ENCODE measurements at regions not wholly inside any gene's neighbourhood (a gene's known extent, or its start where the extent isn't known, plus 50 kb on each side); places are given as distances from the start of the nearest gene placed in this dataset.

- TF ChIP-seq EP300 (IDR thresholded peaks at IDR 0.05; ENCODE audit: borderline replicate concordance in 1 of 2, control insufficient read depth in 1 of 2, low read depth in 2 of 2, low read length in 2 of 2) (no peak), RELB (IDR thresholded peaks at IDR 0.05; ENCODE audit: low read depth) (no peak), ZNF207 (IDR thresholded peaks at IDR 0.05; ENCODE audit: borderline replicate concordance) (no peak), SUPT20H (IDR thresholded peaks at IDR 0.05; ENCODE audit: borderline replicate concordance, control insufficient read depth, low read depth, low read length) (no peak), ATF7 (IDR thresholded peaks at IDR 0.05; ENCODE audit: low read depth) (no peak)
Observed at GRCh38 chr11:69986830-69987229, 91.3 kb upstream of the ANO1 start (continued).

- ChIA-PET POLR2A (no interaction called here), SMC1A (ENCODE audit: uncharacterized antibody, unreplicated experiment) (no interaction called here), RAD21 (ENCODE audit: unreplicated experiment) (no interaction called here), CTCF (no interaction called here)
- no peak overlapping the region for H3K9ac ChIP-seq (ENCODE audit: control insufficient read depth, insufficient read depth, low read length)
- no peak overlapping the region for H3K4me2 ChIP-seq (ENCODE audit: control insufficient read depth, insufficient read depth)
- H3K4me1 ChIP-seq (ENCODE audit: control insufficient read depth, insufficient read depth, low read length): no peaks in the 10 kb centered on the region
- ATAC-seq (no peak), DNase-seq (ENCODE audit: low read depth, low spot score) (no peak), FAIRE-seq (no peak)
- intact Hi-C loops (cut with micrococcal nuclease; ENCODE audit: unreplicated experiment) (no loop called here), in situ Hi-C loops (cut with MboI) (no loop called here)
- no TSS peak for BruUV-seq (replicated peaks)
- TF ChIP-seq ZNF24 (IDR thresholded peaks at IDR 0.05) (no peak), SKIL (IDR thresholded peaks at IDR 0.05; ENCODE audit: low read depth, poor library complexity, severe bottlenecking) (no peak)
- no peak overlapping the region for H3K27ac ChIP-seq (ENCODE audit: control insufficient read depth, insufficient read depth)
- no peak overlapping the region for H2AFZ ChIP-seq (ENCODE audit: control insufficient read depth, low read depth, low read length)
- no peaks in the 10 kb centered on the region for H3K36me3 ChIP-seq (ENCODE audit: control insufficient read depth in 2 of 2, insufficient read depth in 2 of 2, low read length in 1 of 2)
- 11% methylated on average over 3 of the region's 3 CpGs for WGBS (ENCODE audit: insufficient coverage, insufficient replicate concordance, low lambda C conversion rate, missing lambda C conversion rate)
- no peaks in the 10 kb centered on the region for H4K20me1 ChIP-seq (ENCODE audit: control insufficient read depth, insufficient read depth)
- H3K79me2 ChIP-seq (ENCODE audit: control insufficient read depth, insufficient read depth, low read length): no peaks in the 10 kb centered on the region
- peaks cover 4 to 5% of the 10 kb centered on the region in 2 experiments; a peak in 3 of 4 replicates for H3K27me3 ChIP-seq (replicated peaks in 1 of 2; ENCODE audit: control insufficient read depth in 2 of 2, insufficient read depth in 2 of 2, low read length in 1 of 2)
- no peak overlapping the region for H3K4me3 ChIP-seq
- no peaks in the 10 kb centered on the region for H3K9me3 ChIP-seq (replicated peaks; ENCODE audit: control insufficient read depth, insufficient read depth, low read length)
Observed at GRCh38 chr11:69992026-69992425, 86.1 kb upstream of the ANO1 start.

All from GM12878 (cell line).